ENCODE measurements at regions not wholly inside any gene's neighbourhood (a gene's known extent, or its start where the extent isn't known, plus 50 kb on each side); places are given as distances from the start of the nearest gene placed in this dataset.
A peak's percentile ranks its signal among the peaks of the same experiment; 100 is the strongest.

DNA sequence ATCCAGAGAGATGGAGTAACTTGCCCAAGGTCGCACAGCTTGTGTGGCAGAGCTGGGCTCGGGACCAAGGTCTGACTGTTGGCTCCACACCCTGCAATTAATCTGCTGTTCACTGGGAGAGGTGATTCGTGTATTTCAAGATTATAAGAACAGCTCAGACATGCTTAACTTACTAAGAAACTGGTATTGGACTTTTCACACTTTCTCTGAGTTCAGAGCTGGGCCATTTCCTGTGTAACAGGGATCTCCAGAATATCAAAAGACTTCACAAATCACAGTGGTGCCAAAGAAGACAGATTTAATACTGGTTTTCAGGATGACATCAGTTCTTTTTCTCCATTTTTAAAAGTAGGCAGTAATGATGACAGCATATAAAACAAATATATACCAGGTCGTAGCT, 156.8 kb upstream of the UBE2E1 start:
- no peak for TF ChIP-seq CTCF (IDR thresholded peaks at IDR 0.05; ENCODE audit: control extremely low read depth, extremely low read depth, low read depth, missing control alignments)
- no peak for DNase-seq (ENCODE audit: extremely low spot score)
- ChIA-PET POLR2A (no interaction called here), CTCF (interaction anchor here (0.8 to 2.6 kb wide), 6 partner anchors 10 to 37 kb away, joined by 3 to 17 read pairs (median 4); no protein-coding TSS in a partner anchor)

DNA sequence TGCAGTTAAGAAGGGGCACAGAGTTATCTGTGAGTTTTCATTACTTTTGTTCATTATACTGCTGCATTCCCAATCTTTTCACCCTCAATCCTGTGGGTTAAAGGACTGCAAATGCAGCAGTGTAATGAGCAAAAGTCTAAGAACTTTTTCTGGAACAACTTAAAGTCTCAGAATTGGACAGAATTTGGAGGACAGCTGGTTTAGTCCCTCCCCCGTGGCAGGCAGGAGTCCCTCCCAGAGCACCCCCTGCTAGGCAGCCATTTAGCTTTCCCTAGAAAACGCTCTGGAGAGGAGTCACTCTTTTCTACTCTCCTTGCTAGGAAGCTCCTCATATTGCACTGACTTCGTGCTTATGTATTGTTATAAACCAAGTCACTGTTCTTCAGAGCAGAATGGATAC, 156.3 kb upstream of the UBE2E1 start:
- TF ChIP-seq CTCF (IDR thresholded peaks at IDR 0.05; ENCODE audit: control extremely low read depth, extremely low read depth, low read depth, missing control alignments) = no peak
- DNase-seq (ENCODE audit: extremely low spot score) = no peak
- ChIA-PET POLR2A (no interaction called here), CTCF (interaction anchor here (0.8 to 2.6 kb wide), 7 partner anchors 10 to 102 kb away, joined by 3 to 17 read pairs (median 4); no protein-coding TSS in a partner anchor)

GRCh38 chr3:23650371-23651140, 155.2 kb upstream of the UBE2E1 start:
- ChIA-PET POLR2A (no interaction called here), CTCF (interaction anchor here (0.9 to 2.6 kb wide), 4 partner anchors 11 to 103 kb away, joined by 3 to 17 read pairs (median 7); no protein-coding TSS in a partner anchor)
- DNase-seq (ENCODE audit: extremely low spot score) = no peak
- TF ChIP-seq CTCF (IDR thresholded peaks at IDR 0.05; ENCODE audit: control extremely low read depth, extremely low read depth, low read depth, missing control alignments) = no peak

DNA sequence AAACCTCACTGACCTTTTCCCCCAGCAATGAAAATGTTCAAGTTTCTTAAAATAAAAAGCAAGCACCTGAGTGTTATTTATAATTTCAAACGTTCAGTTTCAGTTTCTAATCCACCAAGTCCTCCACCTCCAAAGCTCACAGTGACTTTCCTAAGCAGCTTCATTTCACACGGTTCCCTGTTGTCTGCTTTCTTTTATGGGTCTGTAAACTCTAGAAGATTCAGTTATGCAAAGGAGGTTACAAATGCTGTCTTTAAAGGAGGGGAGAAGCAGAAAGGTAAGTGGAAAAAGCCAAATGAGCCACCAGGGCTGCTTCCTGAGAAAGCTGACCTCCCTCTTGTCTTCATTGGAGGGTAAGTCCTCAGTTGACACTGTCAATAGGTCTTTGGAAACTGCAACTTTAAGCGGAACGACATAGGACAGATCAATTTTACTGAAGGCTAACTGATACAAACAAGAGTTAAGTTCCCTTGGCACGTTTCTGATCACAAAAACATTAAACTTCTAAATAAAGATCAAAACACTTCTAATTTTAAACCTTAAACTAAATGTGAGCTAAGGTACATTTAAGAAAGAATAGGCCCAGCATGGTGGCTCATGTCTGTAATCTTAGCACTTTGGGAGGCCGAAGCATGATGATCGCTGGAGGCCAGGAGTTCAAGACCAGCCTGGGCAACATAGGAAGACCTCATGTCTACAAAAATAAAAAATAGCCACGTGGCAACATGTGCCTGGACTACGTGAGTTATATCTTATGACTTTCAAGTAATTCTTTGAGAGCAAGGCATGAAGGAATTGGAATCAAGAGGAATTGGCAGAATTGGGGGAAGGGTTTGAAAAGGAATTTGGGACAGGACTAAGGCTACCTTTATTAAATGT, 151.9 kb upstream of the UBE2E1 start:
- TF ChIP-seq CTCF (IDR thresholded peaks at IDR 0.05; ENCODE audit: control extremely low read depth, extremely low read depth, low read depth, missing control alignments) = no peak
- DNase-seq (ENCODE audit: extremely low spot score) = peak; percentile 69
- ChIA-PET CTCF (interaction anchor here (1.0 to 1.2 kb wide), 2 partner anchors 9 to 12 kb away, joined by 3 to 4 read pairs; no protein-coding TSS in a partner anchor), POLR2A (interaction anchor here (0.6 kb wide), 1 partner anchor 21 kb away, joined by 3 read pairs; no protein-coding TSS in a partner anchor)

DNA sequence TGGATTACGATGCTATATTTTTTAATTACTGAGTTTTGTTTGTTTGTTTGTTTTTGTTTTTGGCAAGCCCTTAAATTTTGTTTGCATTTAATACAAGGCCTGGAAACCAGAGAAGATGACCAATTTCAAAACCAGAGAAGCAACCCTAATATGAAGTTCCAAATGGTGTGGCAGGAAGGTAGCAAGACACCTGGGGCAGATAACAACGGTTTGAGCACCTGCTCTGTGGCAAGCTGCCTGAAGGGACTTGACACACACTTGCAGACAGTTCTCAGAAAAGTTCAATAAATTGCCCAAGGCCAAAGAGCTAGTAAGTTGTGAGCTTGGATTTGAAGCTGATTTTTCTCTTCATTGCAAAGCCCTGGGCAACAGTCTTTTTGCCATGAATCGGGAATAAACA, 151.2 kb upstream of the UBE2E1 start:
- peak; percentile 28 for DNase-seq (ENCODE audit: extremely low spot score)
- TF ChIP-seq CTCF (IDR thresholded peaks at IDR 0.05; ENCODE audit: control extremely low read depth, extremely low read depth, low read depth, missing control alignments) = no peak
- POLR2A ChIA-PET = no interaction called here
- CTCF ChIA-PET = no interaction called here

- CTCF ChIA-PET = interaction anchor here (1.1 kb wide), 1 partner anchor 92 kb away, joined by 3 read pairs; no protein-coding TSS in a partner anchor
- POLR2A ChIA-PET = no interaction called here
- DNase-seq (ENCODE audit: extremely low spot score) = no peak
- no peak for TF ChIP-seq CTCF (IDR thresholded peaks at IDR 0.05; ENCODE audit: control extremely low read depth, extremely low read depth, low read depth, missing control alignments)
These were observed 150.0 kb upstream of the UBE2E1 start for GRCh38 chr3:23655749-23656148.
